SK-N-SH (cell line): ENCODE measurements at regions not wholly inside any gene's neighbourhood (a gene's known extent, or its start where the extent isn't known, plus 50 kb on each side); places are given as distances from the start of the nearest gene placed in this dataset.

ENCODE experiments used
- CTCF ChIA-PET: fragments of 300-600, 350-600 bp; formaldehyde crosslinking; extraction: SDS; loops from one replicate; lab custom pipeline; 2021; lab: Yijun Ruan, JAX
- POLR2A ChIA-PET: fragments of 350-600 bp; sonication (Branson Sonifier 250); formaldehyde crosslinking; extraction: SDS; loops from one replicate; lab custom pipeline; 2020; ENCODE audit warnings: antibody characterized with exemption, inconsistent platforms; lab: Yijun Ruan, JAX
- DNase-seq: peaks from one replicate; pipeline ENCODE4 v3.0.0; 2012
- H2AFZ ChIP-seq: fragments of 200-600 bp; sonication (generic); 2 replicates; pipeline ENCODE4 v1.8.1; 2016; ENCODE audit warnings: antibody characterized with exemption, mild to moderate bottlenecking, low read depth
- H3F3A ChIP-seq: fragments of 200-600 bp; sonication (generic); replicated peaks from 2 replicates; pipeline ENCODE3; 2016; ENCODE audit warnings: antibody characterized with exemption, mild to moderate bottlenecking; ENCODE audit not compliant: insufficient read depth
- H3K27ac ChIP-seq, 2 experiments: fragments of 200-500 bp in 1 of 2; fragments of 200-600 bp in 1 of 2; sonication (Bioruptor generic) in 1 of 2; sonication (generic), shearing (Covaris generic) in 1 of 2; 2 replicates each; pipeline versions ENCODE4 v1.5.1 to v1.6.1; 2014 to 2016; ENCODE audit warnings: low read depth in 2 of 2, inconsistent platforms in 1 of 2, low read length in 1 of 2, mild to moderate bottlenecking in 1 of 2, mixed read lengths in 1 of 2
- H3K27me3 ChIP-seq: fragments of 200-600 bp; sonication (generic), shearing (Covaris generic); 2 replicates; pipeline ENCODE4 v1.6.1; 2016; ENCODE audit warnings: mixed run types; ENCODE audit not compliant: insufficient read depth
- H3K36me3 ChIP-seq, 2 experiments: fragments of 200-500 bp in 1 of 2; fragments of 200-600 bp in 1 of 2; sonication (Bioruptor generic) in 1 of 2; sonication (generic) in 1 of 2; replicated peaks in 1 of 2; 2 replicates each; pipeline versions ENCODE3 to v1.5.1; 2014 to 2016; ENCODE audit warnings: low read length in 1 of 2, mild to moderate bottlenecking in 1 of 2; ENCODE audit not compliant: insufficient read depth in 2 of 2, control insufficient read depth in 1 of 2
- H3K4me1 ChIP-seq, 2 experiments: fragments of 200-500 bp in 1 of 2; fragments of 200-600 bp in 1 of 2; sonication (Bioruptor generic) in 1 of 2; sonication (generic), shearing (Covaris generic) in 1 of 2; 2 replicates each; pipeline versions ENCODE4 v1.5.1 to v1.6.1; 2014 to 2016; ENCODE audit warnings: low read depth in 1 of 2, low read length in 1 of 2, mixed run types in 1 of 2; ENCODE audit not compliant: insufficient read depth in 2 of 2, control insufficient read depth in 1 of 2
- H3K4me2 ChIP-seq: fragments of 200-600 bp; sonication (generic), shearing (Covaris generic); 2 replicates; pipeline ENCODE4 v1.6.1; 2017; ENCODE audit warnings: mixed run types
- H3K4me3 ChIP-seq, 2 experiments: fragments of 200-500 bp in 1 of 2; fragments of 200-600 bp in 1 of 2; sonication (Bioruptor generic) in 1 of 2; sonication (generic), shearing (Covaris generic) in 1 of 2; 2 replicates each; pipeline versions ENCODE4 v1.5.1 to v1.8.1; 2014 to 2016; ENCODE audit warnings: low read depth in 2 of 2, inconsistent platforms in 1 of 2, low read length in 1 of 2, mild to moderate bottlenecking in 1 of 2, mixed read lengths in 1 of 2, moderate library complexity in 1 of 2
- H3K79me2 ChIP-seq: fragments of 200-600 bp; sonication (generic); 2 replicates; pipeline ENCODE4 v1.8.1; 2017; ENCODE audit warnings: mild to moderate bottlenecking; ENCODE audit not compliant: insufficient read depth
- H3K9ac ChIP-seq: fragments of 200-600 bp; sonication (generic); 2 replicates; pipeline ENCODE4 v1.6.1; 2017; ENCODE audit warnings: mixed run types
- H3K9me2 ChIP-seq: fragments of 200-600 bp; sonication (generic); 2 replicates; pipeline ENCODE4 v1.6.1; 2017; ENCODE audit warnings: mixed run types
- H3K9me3 ChIP-seq: fragments of 200-600 bp; sonication (generic); 2 replicates; pipeline ENCODE4 v1.6.1; 2017; ENCODE audit warnings: mixed run types, mild to moderate bottlenecking, moderate library complexity
- H4K20me1 ChIP-seq: fragments of 200-600 bp; sonication (generic); 2 replicates; pipeline ENCODE4 v1.6.1; 2017; ENCODE audit warnings: mild to moderate bottlenecking, mixed run types; ENCODE audit not compliant: insufficient read depth
- CHD2 ChIP-seq: fragments of 150-350 bp; IDR thresholded peaks from 2 replicates; pipeline ENCODE4 v1.6.1; 2018; ENCODE audit warnings: low read length; ENCODE audit not compliant: partially characterized antibody
- ELF1 ChIP-seq: IDR thresholded peaks from 2 replicates; pipeline ENCODE4 v1.4.0; 2012
- EP300 ChIP-seq, 2 experiments: IDR thresholded peaks; 2 replicates each; pipeline versions ENCODE4 v1.4.0 to v1.6.1; 2012; ENCODE audit warnings: borderline replicate concordance in 1 of 2, low read depth in 1 of 2, low read length in 1 of 2
- FOXJ3 ChIP-seq: sonication (generic); formaldehyde crosslinking; IDR thresholded peaks from 2 replicates; pipeline ENCODE4 v1.5.1; 2020; ENCODE audit warnings: mild to moderate bottlenecking, missing genetic modification reagents
- GABPA ChIP-seq: IDR thresholded peaks from 2 replicates; pipeline ENCODE4 v1.4.0; 2012; ENCODE audit warnings: low read depth, mild to moderate bottlenecking
- JUND ChIP-seq: IDR thresholded peaks from 2 replicates; pipeline ENCODE4 v1.4.0; 2012
- MXI1 ChIP-seq: IDR thresholded peaks from 2 replicates; pipeline ENCODE4 v1.6.1; 2012; ENCODE audit warnings: mild to moderate bottlenecking, low read depth, low read length, improper control_type of control experiment
- NFIC ChIP-seq: IDR thresholded peaks from 2 replicates; pipeline ENCODE4 v1.4.0; 2012; ENCODE audit warnings: borderline replicate concordance
- RAD21 ChIP-seq: IDR thresholded peaks from 2 replicates; pipeline ENCODE4 v1.6.1; 2012; ENCODE audit warnings: mild to moderate bottlenecking, low read length
- RCOR1 ChIP-seq: fragments of 150-350 bp; IDR thresholded peaks from 2 replicates; pipeline ENCODE4 v1.6.1; 2017; ENCODE audit warnings: antibody characterized with exemption, low read length
- WGBS: methylation state at CpG from one replicate; pipeline ENCODE4 v1.1.6; 2017; ENCODE audit warnings: low lambda C conversion rate; 5-methylcytosine and 5-hydroxymethylcytosine counted together
- TF ChIP-seq, protein P1 (sequence below): IDR thresholded peaks from 2 replicates; pipeline ENCODE4 v1.4.0; 2012; ENCODE audit warnings: low read depth, borderline replicate concordance

DNA sequence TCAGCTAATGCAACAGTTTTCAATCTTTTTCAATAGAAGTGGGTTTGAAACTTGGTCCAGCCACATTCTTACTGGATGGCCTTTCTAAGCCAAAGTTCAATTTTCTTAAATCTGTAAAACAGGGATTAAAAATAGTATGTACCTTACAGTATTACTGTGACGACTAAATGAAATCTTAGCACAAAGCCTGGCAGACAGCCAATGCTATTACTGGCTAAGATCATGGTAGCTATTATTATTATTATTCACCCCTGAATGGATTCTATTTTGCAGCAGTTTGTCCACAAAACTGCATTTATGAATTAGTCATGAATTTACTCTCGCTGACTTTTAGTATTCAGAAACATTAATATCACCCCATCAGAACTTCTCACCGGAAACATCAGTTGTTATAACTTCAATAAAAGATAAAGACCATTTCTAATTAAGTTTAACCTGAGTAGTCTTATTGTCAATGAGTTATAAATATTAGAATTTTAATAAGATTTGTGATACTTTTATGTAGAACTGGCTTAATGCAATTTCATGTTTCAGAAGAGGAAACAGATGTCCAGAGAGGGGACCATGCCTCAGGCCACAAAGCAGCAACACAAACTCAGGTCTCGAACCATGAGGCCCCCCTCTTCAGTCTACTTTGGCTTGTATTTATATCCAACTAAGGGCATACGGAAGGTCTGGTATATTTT, 468.2 kb downstream of the ARHGEF28 start:
- no peaks in the 10 kb centered on the region for H3F3A ChIP-seq
- POLR2A ChIA-PET = no interaction called here
- peak; percentile 34 for DNase-seq
- 39% methylated on average over 5 of the region's 5 CpGs for WGBS
- no peaks in the 10 kb centered on the region for H3K9me3 ChIP-seq
- no peaks in the 10 kb centered on the region for H3K36me3 ChIP-seq
- H3K79me2 ChIP-seq = no peaks in the 10 kb centered on the region
- no peak overlapping the region for H3K4me3 ChIP-seq
- no peaks in the 10 kb centered on the region for H3K9me2 ChIP-seq
- peak overlapping the region in 1 of 2 experiments; percentile 47; a peak in 2 of 4 replicates for H3K27ac ChIP-seq
- H3K4me2 ChIP-seq = no peak overlapping the region
- H4K20me1 ChIP-seq = no peaks in the 10 kb centered on the region
- CTCF ChIA-PET = interaction anchor here (0.8 to 1.5 kb wide), 2 partner anchors 9 to 11 kb away, joined by 3 to 5 read pairs; no protein-coding TSS in a partner anchor
- peak overlapping the region; percentile 30; the same call in 1 of the 2 replicates for H2AFZ ChIP-seq
- no peak overlapping the region for H3K9ac ChIP-seq
- peak; percentile 36; the same call in 1 of the 2 replicates for TF ChIP-seq NFIC
- TF ChIP-seq RAD21 = 0 out of 2 replicates have a peak, but pooled peaks have one; percentile 0
- no peak for TF ChIP-seq FOXJ3 (CRISPR knock-in tag)
- TF ChIP-seq RCOR1 = peak; percentile 38; the same call in 1 of the 2 replicates
- TF ChIP-seq EP300 (IDR thresholded peaks at IDR 0.05; ENCODE audit: borderline replicate concordance in 1 of 2, low read depth in 1 of 2, low read length in 1 of 2) = peak in 1 of 2 experiments; percentile 51; a peak in 1 of 4 replicates
- H3K4me1 ChIP-seq = peaks cover 5 to 10% of the 10 kb centered on the region in 2 experiments; a peak in 3 of 4 replicates
- H3K27me3 ChIP-seq = no peaks in the 10 kb centered on the region

DNA sequence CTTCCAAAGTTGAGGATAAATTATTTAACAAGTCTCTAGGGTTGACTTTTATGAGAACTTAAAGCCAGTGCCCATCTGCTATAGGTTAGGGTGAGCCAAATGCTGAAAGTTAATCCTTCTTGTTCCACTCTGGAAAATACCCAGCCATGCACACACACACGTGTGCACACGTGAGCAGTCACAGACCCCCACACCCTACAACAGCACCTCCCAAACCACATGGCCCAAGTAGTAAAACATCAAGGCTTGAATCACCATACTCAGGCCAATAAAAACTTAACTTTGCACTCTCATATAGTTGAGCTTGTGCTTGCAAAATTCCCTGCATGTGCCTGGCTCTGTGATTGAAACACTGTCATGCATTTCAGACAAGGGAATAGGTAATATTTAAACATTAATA, 467.6 kb downstream of the ARHGEF28 start:
- no peaks in the 10 kb centered on the region for H3K9me2 ChIP-seq
- no peak overlapping the region for H2AFZ ChIP-seq
- H3K4me1 ChIP-seq = peaks cover 5 to 12% of the 10 kb centered on the region in 2 experiments; a peak in 3 of 4 replicates
- DNase-seq = no peak
- H3F3A ChIP-seq = no peaks in the 10 kb centered on the region
- 58% methylated on average over 2 of the region's 2 CpGs for WGBS
- no peaks in the 10 kb centered on the region for H3K9me3 ChIP-seq
- H3K79me2 ChIP-seq = no peaks in the 10 kb centered on the region
- H4K20me1 ChIP-seq = no peaks in the 10 kb centered on the region
- H3K4me3 ChIP-seq = no peak overlapping the region
- H3K27ac ChIP-seq = no peak overlapping the region
- ChIA-PET POLR2A (no interaction called here), CTCF (interaction anchor here (0.8 to 1.5 kb wide), 2 partner anchors 8 to 10 kb away, joined by 3 to 5 read pairs; no protein-coding TSS in a partner anchor)
- H3K27me3 ChIP-seq = no peaks in the 10 kb centered on the region
- H3K4me2 ChIP-seq = no peak overlapping the region
- no peak for TF ChIP-seq JUND
- TF ChIP-seq MXI1 = no peak
- no peak for TF ChIP-seq CHD2
- TF ChIP-seq ELF1 = no peak
- TF ChIP-seq GABPA = no peak
- TF ChIP-seq, protein P1, sequence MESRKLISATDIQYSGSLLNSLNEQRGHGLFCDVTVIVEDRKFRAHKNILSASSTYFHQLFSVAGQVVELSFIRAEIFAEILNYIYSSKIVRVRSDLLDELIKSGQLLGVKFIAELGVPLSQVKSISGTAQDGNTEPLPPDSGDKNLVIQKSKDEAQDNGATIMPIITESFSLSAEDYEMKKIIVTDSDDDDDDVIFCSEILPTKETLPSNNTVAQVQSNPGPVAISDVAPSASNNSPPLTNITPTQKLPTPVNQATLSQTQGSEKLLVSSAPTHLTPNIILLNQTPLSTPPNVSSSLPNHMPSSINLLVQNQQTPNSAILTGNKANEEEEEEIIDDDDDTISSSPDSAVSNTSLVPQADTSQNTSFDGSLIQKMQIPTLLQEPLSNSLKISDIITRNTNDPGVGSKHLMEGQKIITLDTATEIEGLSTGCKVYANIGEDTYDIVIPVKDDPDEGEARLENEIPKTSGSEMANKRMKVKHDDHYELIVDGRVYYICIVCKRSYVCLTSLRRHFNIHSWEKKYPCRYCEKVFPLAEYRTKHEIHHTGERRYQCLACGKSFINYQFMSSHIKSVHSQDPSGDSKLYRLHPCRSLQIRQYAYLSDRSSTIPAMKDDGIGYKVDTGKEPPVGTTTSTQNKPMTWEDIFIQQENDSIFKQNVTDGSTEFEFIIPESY = no peak
- no peaks in the 10 kb centered on the region for H3K36me3 ChIP-seq
- H3K9ac ChIP-seq = no peak overlapping the region
